ENCODE measurements at regions not wholly inside any gene's neighbourhood (a gene's known extent, or its start where the extent isn't known, plus 50 kb on each side); places are given as distances from the start of the nearest gene placed in this dataset.

DNA sequence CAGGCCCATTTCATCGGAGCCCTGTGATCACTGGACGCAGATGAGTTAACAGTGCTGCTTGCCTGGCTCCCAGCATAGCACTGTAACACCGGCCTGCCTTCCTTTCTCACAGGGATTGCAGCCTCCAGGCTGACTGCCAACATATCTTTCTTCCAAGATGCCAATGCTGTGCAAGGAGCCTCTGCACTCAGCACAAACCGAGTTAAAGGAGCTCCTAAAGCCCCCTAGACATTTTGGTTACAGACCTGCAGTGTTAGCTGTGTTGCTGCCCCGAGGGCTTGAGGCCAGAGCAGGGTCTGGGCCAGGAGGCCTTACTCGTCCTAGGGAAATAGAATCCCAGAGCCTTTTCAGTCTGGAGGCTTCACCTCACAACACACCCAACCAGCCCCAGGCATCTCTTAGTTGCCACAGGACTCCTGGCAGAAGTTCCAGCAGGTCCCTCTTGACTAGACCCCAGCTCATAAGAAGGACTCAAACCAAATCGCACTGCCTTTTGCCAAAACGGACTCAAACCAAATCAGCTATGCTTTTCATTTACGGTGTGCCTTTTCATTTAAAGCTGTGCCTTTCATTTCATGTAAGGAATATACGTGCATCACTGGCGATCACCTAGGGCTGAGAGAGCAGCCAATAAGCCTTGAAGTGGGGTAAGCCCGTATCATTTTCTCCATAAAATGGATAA lies 58.4 kb upstream of the EML4 start (continued):
- TF ChIP-seq, protein P1, sequence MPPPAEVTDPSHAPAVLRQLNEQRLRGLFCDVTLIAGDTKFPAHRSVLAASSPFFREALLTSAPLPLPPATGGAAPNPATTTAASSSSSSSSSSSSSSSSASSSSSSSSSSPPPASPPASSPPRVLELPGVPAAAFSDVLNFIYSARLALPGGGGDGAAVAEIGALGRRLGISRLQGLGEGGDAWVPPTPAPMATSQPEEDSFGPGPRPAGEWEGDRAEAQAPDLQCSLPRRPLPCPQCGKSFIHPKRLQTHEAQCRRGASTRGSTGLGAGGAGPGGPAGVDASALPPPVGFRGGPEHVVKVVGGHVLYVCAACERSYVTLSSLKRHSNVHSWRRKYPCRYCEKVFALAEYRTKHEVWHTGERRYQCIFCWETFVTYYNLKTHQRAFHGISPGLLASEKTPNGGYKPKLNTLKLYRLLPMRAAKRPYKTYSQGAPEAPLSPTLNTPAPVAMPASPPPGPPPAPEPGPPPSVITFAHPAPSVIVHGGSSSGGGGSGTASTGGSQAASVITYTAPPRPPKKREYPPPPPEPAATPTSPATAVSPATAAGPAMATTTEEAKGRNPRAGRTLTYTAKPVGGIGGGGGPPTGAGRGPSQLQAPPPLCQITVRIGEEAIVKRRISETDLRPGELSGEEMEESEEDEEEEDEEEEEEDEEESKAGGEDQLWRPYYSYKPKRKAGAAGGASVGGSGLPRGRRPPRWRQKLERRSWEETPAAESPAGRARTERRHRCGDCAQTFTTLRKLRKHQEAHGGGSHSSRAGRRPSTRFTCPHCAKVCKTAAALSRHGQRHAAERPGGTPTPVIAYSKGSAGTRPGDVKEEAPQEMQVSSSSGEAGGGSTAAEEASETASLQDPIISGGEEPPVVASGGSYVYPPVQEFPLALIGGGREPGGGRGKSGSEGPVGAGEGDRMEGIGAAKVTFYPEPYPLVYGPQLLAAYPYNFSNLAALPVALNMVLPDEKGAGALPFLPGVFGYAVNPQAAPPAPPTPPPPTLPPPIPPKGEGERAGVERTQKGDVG (CRISPR knock-in tag; IDR thresholded peaks at IDR 0.05; ENCODE audit: borderline replicate concordance), result peak; percentile 16; the same call in 1 of the 2 replicates
- no peak for TF ChIP-seq NRL (CRISPR knock-in tag; IDR thresholded peaks at IDR 0.05; ENCODE audit: borderline replicate concordance)
- TF ChIP-seq, protein P2, sequence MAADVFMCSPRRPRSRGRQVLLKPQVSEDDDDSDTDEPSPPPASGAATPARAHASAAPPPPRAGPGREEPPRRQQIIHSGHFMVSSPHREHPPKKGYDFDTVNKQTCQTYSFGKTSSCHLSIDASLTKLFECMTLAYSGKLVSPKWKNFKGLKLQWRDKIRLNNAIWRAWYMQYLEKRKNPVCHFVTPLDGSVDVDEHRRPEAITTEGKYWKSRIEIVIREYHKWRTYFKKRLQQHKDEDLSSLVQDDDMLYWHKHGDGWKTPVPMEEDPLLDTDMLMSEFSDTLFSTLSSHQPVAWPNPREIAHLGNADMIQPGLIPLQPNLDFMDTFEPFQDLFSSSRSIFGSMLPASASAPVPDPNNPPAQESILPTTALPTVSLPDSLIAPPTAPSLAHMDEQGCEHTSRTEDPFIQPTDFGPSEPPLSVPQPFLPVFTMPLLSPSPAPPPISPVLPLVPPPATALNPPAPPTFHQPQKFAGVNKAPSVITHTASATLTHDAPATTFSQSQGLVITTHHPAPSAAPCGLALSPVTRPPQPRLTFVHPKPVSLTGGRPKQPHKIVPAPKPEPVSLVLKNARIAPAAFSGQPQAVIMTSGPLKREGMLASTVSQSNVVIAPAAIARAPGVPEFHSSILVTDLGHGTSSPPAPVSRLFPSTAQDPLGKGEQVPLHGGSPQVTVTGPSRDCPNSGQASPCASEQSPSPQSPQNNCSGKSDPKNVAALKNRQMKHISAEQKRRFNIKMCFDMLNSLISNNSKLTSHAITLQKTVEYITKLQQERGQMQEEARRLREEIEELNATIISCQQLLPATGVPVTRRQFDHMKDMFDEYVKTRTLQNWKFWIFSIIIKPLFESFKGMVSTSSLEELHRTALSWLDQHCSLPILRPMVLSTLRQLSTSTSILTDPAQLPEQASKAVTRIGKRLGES (CRISPR knock-in tag; IDR thresholded peaks at IDR 0.05; ENCODE audit: borderline replicate concordance), result no peak
- TF ChIP-seq ZNF598 (CRISPR knock-in tag; IDR thresholded peaks at IDR 0.05; ENCODE audit: borderline replicate concordance), result peak; percentile 49; the same call in 1 of the 2 replicates
- TF ChIP-seq MTA1 (CRISPR knock-in tag; IDR thresholded peaks at IDR 0.05; ENCODE audit: borderline replicate concordance), result peak; percentile 57; the same call in 1 of the 2 replicates
- no peak for TF ChIP-seq TCF12 (IDR thresholded peaks at IDR 0.05)
- peak; percentile 54; the same call in 1 of the 2 replicates for TF ChIP-seq TCF12 (CRISPR knock-in tag; IDR thresholded peaks at IDR 0.05)
- TF ChIP-seq, protein P3, sequence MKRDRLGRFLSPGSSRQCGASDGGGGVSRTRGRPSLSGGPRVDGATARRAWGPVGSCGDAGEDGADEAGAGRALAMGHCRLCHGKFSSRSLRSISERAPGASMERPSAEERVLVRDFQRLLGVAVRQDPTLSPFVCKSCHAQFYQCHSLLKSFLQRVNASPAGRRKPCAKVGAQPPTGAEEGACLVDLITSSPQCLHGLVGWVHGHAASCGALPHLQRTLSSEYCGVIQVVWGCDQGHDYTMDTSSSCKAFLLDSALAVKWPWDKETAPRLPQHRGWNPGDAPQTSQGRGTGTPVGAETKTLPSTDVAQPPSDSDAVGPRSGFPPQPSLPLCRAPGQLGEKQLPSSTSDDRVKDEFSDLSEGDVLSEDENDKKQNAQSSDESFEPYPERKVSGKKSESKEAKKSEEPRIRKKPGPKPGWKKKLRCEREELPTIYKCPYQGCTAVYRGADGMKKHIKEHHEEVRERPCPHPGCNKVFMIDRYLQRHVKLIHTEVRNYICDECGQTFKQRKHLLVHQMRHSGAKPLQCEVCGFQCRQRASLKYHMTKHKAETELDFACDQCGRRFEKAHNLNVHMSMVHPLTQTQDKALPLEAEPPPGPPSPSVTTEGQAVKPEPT (CRISPR knock-in tag; IDR thresholded peaks at IDR 0.05; ENCODE audit: low read depth), result 0 out of 2 replicates have a peak, but pooled peaks have one; percentile 35
- TF ChIP-seq, protein P4, sequence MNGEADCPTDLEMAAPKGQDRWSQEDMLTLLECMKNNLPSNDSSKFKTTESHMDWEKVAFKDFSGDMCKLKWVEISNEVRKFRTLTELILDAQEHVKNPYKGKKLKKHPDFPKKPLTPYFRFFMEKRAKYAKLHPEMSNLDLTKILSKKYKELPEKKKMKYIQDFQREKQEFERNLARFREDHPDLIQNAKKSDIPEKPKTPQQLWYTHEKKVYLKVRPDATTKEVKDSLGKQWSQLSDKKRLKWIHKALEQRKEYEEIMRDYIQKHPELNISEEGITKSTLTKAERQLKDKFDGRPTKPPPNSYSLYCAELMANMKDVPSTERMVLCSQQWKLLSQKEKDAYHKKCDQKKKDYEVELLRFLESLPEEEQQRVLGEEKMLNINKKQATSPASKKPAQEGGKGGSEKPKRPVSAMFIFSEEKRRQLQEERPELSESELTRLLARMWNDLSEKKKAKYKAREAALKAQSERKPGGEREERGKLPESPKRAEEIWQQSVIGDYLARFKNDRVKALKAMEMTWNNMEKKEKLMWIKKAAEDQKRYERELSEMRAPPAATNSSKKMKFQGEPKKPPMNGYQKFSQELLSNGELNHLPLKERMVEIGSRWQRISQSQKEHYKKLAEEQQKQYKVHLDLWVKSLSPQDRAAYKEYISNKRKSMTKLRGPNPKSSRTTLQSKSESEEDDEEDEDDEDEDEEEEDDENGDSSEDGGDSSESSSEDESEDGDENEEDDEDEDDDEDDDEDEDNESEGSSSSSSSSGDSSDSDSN (CRISPR knock-in tag; IDR thresholded peaks at IDR 0.05), result peak; percentile 57; the same call in 1 of the 2 replicates
- no peak for TF ChIP-seq MEF2D (CRISPR knock-in tag; IDR thresholded peaks at IDR 0.05)
- TF ChIP-seq, protein P5, sequence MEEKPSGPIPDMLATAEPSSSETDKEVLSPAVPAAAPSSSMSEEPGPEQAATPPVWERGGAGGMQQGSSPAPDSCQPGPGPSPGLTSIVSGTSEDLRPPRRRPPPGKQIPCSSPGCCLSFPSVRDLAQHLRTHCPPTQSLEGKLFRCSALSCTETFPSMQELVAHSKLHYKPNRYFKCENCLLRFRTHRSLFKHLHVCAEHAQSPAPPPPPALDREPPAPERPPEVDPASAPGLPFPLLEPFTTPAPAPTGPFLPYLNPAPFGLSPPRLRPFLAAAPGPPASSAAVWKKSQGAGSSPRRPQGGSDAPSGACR (CRISPR knock-in tag; IDR thresholded peaks at IDR 0.05), result 0 out of 2 replicates have a peak, but pooled peaks have one; percentile 35
- TF ChIP-seq THYN1 (CRISPR knock-in tag; IDR thresholded peaks at IDR 0.05; ENCODE audit: borderline replicate concordance, low read depth), result 0 out of 2 replicates have a peak, but pooled peaks have one; percentile 23

Measured in HepG2 (cell line).